Loucy (cell line): ENCODE measurements at regions not wholly inside any gene's neighbourhood (a gene's known extent, or its start where the extent isn't known, plus 50 kb on each side); places are given as distances from the start of the nearest gene placed in this dataset.

Experiments used
- EZH2phosphoT487 ChIP-seq: fragments of 200-600 bp; IDR thresholded peaks from 2 replicates; pipeline ENCODE4 v1.6.1; 2018; ENCODE audit warnings: antibody characterized with exemption, mild to moderate bottlenecking, moderate library complexity, borderline replicate concordance
- TF ChIP-seq, protein P1 (sequence below): fragments of 200-600 bp; sonication (generic); conservative IDR thresholded peaks from 2 replicates; pipeline ENCODE4 v1.5.1; 2014; ENCODE audit warnings: mild to moderate bottlenecking, antibody characterized with exemption, low read length

DNA sequence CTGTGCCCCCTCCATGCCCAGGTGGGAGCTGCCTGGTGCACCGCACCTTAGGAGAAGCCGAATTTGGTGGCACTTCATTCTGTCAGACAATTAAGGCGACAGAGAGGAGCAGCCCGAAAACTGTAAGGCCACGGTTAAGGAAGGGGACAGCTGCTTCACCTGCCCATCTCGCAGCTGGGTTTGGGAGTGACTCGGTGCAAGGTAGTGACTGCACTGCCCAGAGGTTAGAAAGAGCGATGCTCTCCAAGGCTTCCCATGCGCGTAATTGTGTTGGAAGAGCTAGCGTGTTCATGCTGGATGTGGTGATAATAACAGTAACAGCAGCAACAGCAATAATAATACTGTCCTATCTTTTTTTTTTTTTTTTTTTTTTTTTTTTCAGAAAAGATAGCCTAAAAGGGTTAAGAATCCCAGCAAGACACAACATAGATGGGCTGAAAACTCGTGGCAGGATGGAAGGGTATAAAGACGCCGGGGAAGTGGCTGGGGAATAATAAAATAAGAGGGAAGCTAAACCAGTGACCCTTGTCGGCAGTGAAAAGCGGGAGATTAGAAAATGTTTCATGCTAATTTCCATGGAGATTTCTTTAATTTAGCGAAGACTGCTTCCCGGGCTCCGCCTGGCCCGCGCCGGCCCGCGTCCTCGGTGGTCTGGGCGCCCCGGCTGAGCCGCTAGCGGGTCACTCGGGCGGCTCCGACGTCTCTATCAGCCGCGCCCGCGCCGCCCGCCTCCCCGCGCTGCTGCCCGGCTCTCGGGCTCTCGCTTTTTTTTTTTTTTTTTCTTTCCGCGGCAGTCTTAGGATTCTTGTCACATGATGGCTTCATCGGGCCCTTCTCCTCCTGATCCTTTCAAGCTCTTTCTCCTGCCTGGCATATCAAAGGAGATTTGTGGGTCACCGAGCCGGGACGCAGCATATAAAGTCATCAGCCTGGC, 617.1 kb downstream of the NR2F2 start:
- TF ChIP-seq, protein P1, sequence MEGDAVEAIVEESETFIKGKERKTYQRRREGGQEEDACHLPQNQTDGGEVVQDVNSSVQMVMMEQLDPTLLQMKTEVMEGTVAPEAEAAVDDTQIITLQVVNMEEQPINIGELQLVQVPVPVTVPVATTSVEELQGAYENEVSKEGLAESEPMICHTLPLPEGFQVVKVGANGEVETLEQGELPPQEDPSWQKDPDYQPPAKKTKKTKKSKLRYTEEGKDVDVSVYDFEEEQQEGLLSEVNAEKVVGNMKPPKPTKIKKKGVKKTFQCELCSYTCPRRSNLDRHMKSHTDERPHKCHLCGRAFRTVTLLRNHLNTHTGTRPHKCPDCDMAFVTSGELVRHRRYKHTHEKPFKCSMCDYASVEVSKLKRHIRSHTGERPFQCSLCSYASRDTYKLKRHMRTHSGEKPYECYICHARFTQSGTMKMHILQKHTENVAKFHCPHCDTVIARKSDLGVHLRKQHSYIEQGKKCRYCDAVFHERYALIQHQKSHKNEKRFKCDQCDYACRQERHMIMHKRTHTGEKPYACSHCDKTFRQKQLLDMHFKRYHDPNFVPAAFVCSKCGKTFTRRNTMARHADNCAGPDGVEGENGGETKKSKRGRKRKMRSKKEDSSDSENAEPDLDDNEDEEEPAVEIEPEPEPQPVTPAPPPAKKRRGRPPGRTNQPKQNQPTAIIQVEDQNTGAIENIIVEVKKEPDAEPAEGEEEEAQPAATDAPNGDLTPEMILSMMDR: no peak
- no peak for TF ChIP-seq EZH2phosphoT487
